Loucy (cell line): ENCODE measurements at regions not wholly inside any gene's neighbourhood (a gene's known extent, or its start where the extent isn't known, plus 50 kb on each side); places are given as distances from the start of the nearest gene placed in this dataset.

Source experiments
- H2AFZ ChIP-seq: fragments of 200-600 bp; sonication (generic); 2 replicates; pipeline ENCODE4 v1.6.0; 2016; ENCODE audit warnings: antibody characterized with exemption, mild to moderate bottlenecking, low read length, moderate library complexity
- H3F3A ChIP-seq: fragments of 200-600 bp; 2 replicates; pipeline ENCODE4 v1.6.0; 2016; ENCODE audit warnings: antibody characterized with exemption, low read depth, mild to moderate bottlenecking
- H3K27me3 ChIP-seq: fragments of 200-600 bp; sonication (generic); 2 replicates; pipeline ENCODE4 v1.6.1; 2014; ENCODE audit warnings: low read length, mild to moderate bottlenecking; ENCODE audit not compliant: insufficient read depth, poor library complexity, severe bottlenecking
- H3K36me3 ChIP-seq: fragments of 200-600 bp; sonication (generic); 2 replicates; pipeline ENCODE4 v1.6.1; 2016; ENCODE audit warnings: low read length; ENCODE audit not compliant: insufficient read depth
- H3K4me1 ChIP-seq: fragments of 200-600 bp; sonication (generic); 2 replicates; pipeline ENCODE4 v1.5.1; 2014; ENCODE audit warnings: low read length, mild to moderate bottlenecking; ENCODE audit not compliant: insufficient read depth, poor library complexity, severe bottlenecking
- H3K4me2 ChIP-seq: fragments of 200-600 bp; sonication (generic); 2 replicates; pipeline ENCODE4 v1.6.0; 2014; ENCODE audit warnings: antibody characterized with exemption, low read length, low read depth, mild to moderate bottlenecking; ENCODE audit not compliant: poor library complexity, severe bottlenecking
- H3K4me3 ChIP-seq: fragments of 200-600 bp; sonication (generic); 2 replicates; pipeline ENCODE4 v1.5.1; 2014; ENCODE audit warnings: low read length, mild to moderate bottlenecking, mixed read lengths; ENCODE audit not compliant: poor library complexity, severe bottlenecking
- H3K79me2 ChIP-seq: fragments of 200-600 bp; sonication (generic); 2 replicates; pipeline ENCODE4 v1.6.1; 2014; ENCODE audit warnings: low read length; ENCODE audit not compliant: insufficient read depth
- H3K9ac ChIP-seq: fragments of 200-600 bp; sonication (generic); 2 replicates; pipeline ENCODE4 v1.6.0; 2014; ENCODE audit warnings: mild to moderate bottlenecking, low read depth, low read length, moderate library complexity; ENCODE audit not compliant: poor library complexity, severe bottlenecking
- H3K9me2 ChIP-seq: fragments of 200-600 bp; sonication (generic); replicated peaks from 2 replicates; pipeline ENCODE4 v1.6.1; 2016; ENCODE audit warnings: low read depth, low read length, mixed read lengths
- H3K9me3 ChIP-seq: fragments of 200-600 bp; sonication (generic); 2 replicates; pipeline ENCODE4 v1.6.1; 2014; ENCODE audit warnings: mild to moderate bottlenecking, antibody characterized with exemption, low read length, low read depth; ENCODE audit not compliant: insufficient read depth
- H4K20me1 ChIP-seq: fragments of 200-600 bp; sonication (generic); 2 replicates; pipeline ENCODE4 v1.6.0; 2014; ENCODE audit warnings: antibody characterized with exemption, low read length, mild to moderate bottlenecking; ENCODE audit not compliant: insufficient read depth, poor library complexity, severe bottlenecking
- CTCF ChIP-seq: fragments of 200-600 bp; sonication (generic); conservative IDR thresholded peaks from 2 replicates; pipeline ENCODE4 v1.5.1; 2014; ENCODE audit warnings: mild to moderate bottlenecking, antibody characterized with exemption, low read length
- EZH2phosphoT487 ChIP-seq: fragments of 200-600 bp; IDR thresholded peaks from 2 replicates; pipeline ENCODE4 v1.6.1; 2018; ENCODE audit warnings: antibody characterized with exemption, mild to moderate bottlenecking, moderate library complexity, borderline replicate concordance

GRCh38 chr6:130676773-130677144 lies 150.4 kb upstream of the SMLR1 start:
- Histone ChIP-seq H3F3A (no peaks in the 10 kb centered on the region), H3K9me3 (no peaks in the 10 kb centered on the region), H3K4me1 (no peaks in the 10 kb centered on the region), H3K79me2 (no peaks in the 10 kb centered on the region), H2AFZ (no peak overlapping the region), H3K27me3 (no peaks in the 10 kb centered on the region), H3K4me2 (no peak overlapping the region), H3K9me2 (no peaks in the 10 kb centered on the region), H4K20me1 (no peaks in the 10 kb centered on the region), H3K36me3 (no peaks in the 10 kb centered on the region), H3K4me3 (no peak overlapping the region), H3K9ac (no peak overlapping the region)
- no peak for TF ChIP-seq CTCF
- no peak for TF ChIP-seq EZH2phosphoT487

- Histone ChIP-seq H3K36me3 (no peaks in the 10 kb centered on the region), H3K27me3 (no peaks in the 10 kb centered on the region), H3K4me3 (no peak overlapping the region), H3F3A (no peaks in the 10 kb centered on the region), H2AFZ (no peak overlapping the region), H3K4me2 (no peak overlapping the region), H3K4me1 (no peaks in the 10 kb centered on the region), H3K9me2 (no peaks in the 10 kb centered on the region), H3K9me3 (no peaks in the 10 kb centered on the region), H3K9ac (no peak overlapping the region), H3K79me2 (no peaks in the 10 kb centered on the region), H4K20me1 (no peaks in the 10 kb centered on the region)
- no peak for TF ChIP-seq CTCF
- no peak for TF ChIP-seq EZH2phosphoT487
Measured at GRCh38 chr6:130677312-130677711, 149.9 kb upstream of the SMLR1 start.

- H3K4me1 ChIP-seq = no peaks in the 10 kb centered on the region
- H3K79me2 ChIP-seq = no peaks in the 10 kb centered on the region
- no peak overlapping the region for H3K9ac ChIP-seq
- no peaks in the 10 kb centered on the region for H3K9me2 ChIP-seq
- no peaks in the 10 kb centered on the region for H4K20me1 ChIP-seq
- no peaks in the 10 kb centered on the region for H3K9me3 ChIP-seq
- no peaks in the 10 kb centered on the region for H3K36me3 ChIP-seq
- no peak overlapping the region for H3K4me3 ChIP-seq
- H2AFZ ChIP-seq = no peak overlapping the region
- TF ChIP-seq CTCF = no peak
- TF ChIP-seq EZH2phosphoT487 = no peak
- H3F3A ChIP-seq = no peaks in the 10 kb centered on the region
- H3K4me2 ChIP-seq = no peak overlapping the region
- H3K27me3 ChIP-seq = no peaks in the 10 kb centered on the region
Measured at GRCh38 chr6:130677766-130678165, 149.4 kb upstream of the SMLR1 start.
